ENCODE measurements at regions not wholly inside any gene's neighbourhood (a gene's known extent, or its start where the extent isn't known, plus 50 kb on each side); places are given as distances from the start of the nearest gene placed in this dataset.

GRCh38 chr2:192993059-192993458 is 798.3 kb upstream of the TMEFF2 start:
- no peak for DNase-seq
- H2BK12ac ChIP-seq (ENCODE audit: low read length): no peak overlapping the region

GRCh38 chr2:192983173-192983572 is 788.4 kb upstream of the TMEFF2 start:
- Histone ChIP-seq H2BK12ac (ENCODE audit: low read length) (no peak overlapping the region), H3K4me3 (ENCODE audit: low read depth, low read length) (no peak overlapping the region), H4K12ac (ENCODE audit: low read depth, low read length) (no peak overlapping the region), H3K27me3 (ENCODE audit: insufficient read depth, low read length) (no peaks in the 10 kb centered on the region), H2BK5ac (ENCODE audit: low read depth, low read length, poor library complexity) (no peak overlapping the region), H3K4ac (ENCODE audit: low read depth, low read length) (no peak overlapping the region), H3K9ac (ENCODE audit: low read length) (no peak overlapping the region), H3K79me1 (ENCODE audit: low read length) (no peaks in the 10 kb centered on the region), H3K4me1 (ENCODE audit: control insufficient read depth in 1 of 2, insufficient read depth in 2 of 2, low read length in 2 of 2) (no peaks in the 10 kb centered on the region), H3K36me3 (ENCODE audit: control insufficient read depth in 1 of 2, insufficient read depth in 2 of 2, low read length in 2 of 2) (no peaks in the 10 kb centered on the region), H3K9me3 (ENCODE audit: insufficient read depth, low read depth, low read length) (no peaks in the 10 kb centered on the region), H2AK5ac (ENCODE audit: low read length) (no peak overlapping the region), H3K23ac (ENCODE audit: low read length) (no peak overlapping the region), H3K79me2 (ENCODE audit: control insufficient read depth, insufficient read depth, low read length, poor library complexity) (no peaks in the 10 kb centered on the region), H3K27ac (ENCODE audit: low read depth, low read length) (no peak overlapping the region), H3K14ac (ENCODE audit: low read length) (no peak overlapping the region), H4K8ac (ENCODE audit: low read depth, low read length) (no peak overlapping the region), H4K91ac (ENCODE audit: low read depth, low read length) (no peak overlapping the region), H2BK120ac (ENCODE audit: insufficient read depth, low read length, poor library complexity) (no peak overlapping the region), H3K18ac (ENCODE audit: low read length) (no peak overlapping the region), H3K4me2 (ENCODE audit: low read length) (no peak overlapping the region), H2AFZ (ENCODE audit: insufficient read depth, low read length, poor library complexity) (no peak overlapping the region)
- no peak for DNase-seq

More at GRCh38 chr2:192993059-192993458, 798.3 kb upstream of the TMEFF2 start:
- Histone ChIP-seq H2AFZ (ENCODE audit: insufficient read depth, low read length, poor library complexity) (no peak overlapping the region), H3K9me3 (ENCODE audit: insufficient read depth, low read depth, low read length) (no peaks in the 10 kb centered on the region), H2BK5ac (ENCODE audit: low read depth, low read length, poor library complexity) (no peak overlapping the region), H3K4ac (ENCODE audit: low read depth, low read length) (no peak overlapping the region), H3K9ac (ENCODE audit: low read length) (no peak overlapping the region), H3K27me3 (ENCODE audit: insufficient read depth, low read length) (no peaks in the 10 kb centered on the region), H3K36me3 (ENCODE audit: control insufficient read depth in 1 of 2, insufficient read depth in 2 of 2, low read length in 2 of 2) (no peaks in the 10 kb centered on the region), H3K23ac (ENCODE audit: low read length) (no peak overlapping the region), H3K4me3 (ENCODE audit: low read depth, low read length) (no peak overlapping the region), H4K8ac (ENCODE audit: low read depth, low read length) (no peak overlapping the region), H3K79me2 (ENCODE audit: control insufficient read depth, insufficient read depth, low read length, poor library complexity) (no peaks in the 10 kb centered on the region), H4K91ac (ENCODE audit: low read depth, low read length) (no peak overlapping the region), H2BK120ac (ENCODE audit: insufficient read depth, low read length, poor library complexity) (no peak overlapping the region), H3K14ac (ENCODE audit: low read length) (no peak overlapping the region), H3K18ac (ENCODE audit: low read length) (no peak overlapping the region), H3K27ac (ENCODE audit: low read depth, low read length) (no peak overlapping the region), H4K12ac (ENCODE audit: low read depth, low read length) (no peak overlapping the region), H3K79me1 (ENCODE audit: low read length) (no peaks in the 10 kb centered on the region), H2AK5ac (ENCODE audit: low read length) (no peak overlapping the region), H3K4me2 (ENCODE audit: low read length) (no peak overlapping the region), H3K4me1 (ENCODE audit: control insufficient read depth in 1 of 2, insufficient read depth in 2 of 2, low read length in 2 of 2) (no peaks in the 10 kb centered on the region)
- WGBS (ENCODE audit: extremely low coverage, insufficient coverage, insufficient read length): no CpG with 5 or more reads among the region's 4 CpGs

- Histone ChIP-seq H3K14ac (ENCODE audit: low read length) (no peak overlapping the region), H3K79me2 (ENCODE audit: control insufficient read depth, insufficient read depth, low read length, poor library complexity) (no peaks in the 10 kb centered on the region), H3K23ac (ENCODE audit: low read length) (no peak overlapping the region), H3K4me2 (ENCODE audit: low read length) (no peak overlapping the region), H3K36me3 (ENCODE audit: control insufficient read depth in 1 of 2, insufficient read depth in 2 of 2, low read length in 2 of 2) (no peaks in the 10 kb centered on the region), H4K8ac (ENCODE audit: low read depth, low read length) (no peak overlapping the region), H2AFZ (ENCODE audit: insufficient read depth, low read length, poor library complexity) (no peak overlapping the region), H4K91ac (ENCODE audit: low read depth, low read length) (no peak overlapping the region), H3K27me3 (ENCODE audit: insufficient read depth, low read length) (no peaks in the 10 kb centered on the region), H3K4ac (ENCODE audit: low read depth, low read length) (no peak overlapping the region), H3K79me1 (ENCODE audit: low read length) (no peaks in the 10 kb centered on the region), H2BK120ac (ENCODE audit: insufficient read depth, low read length, poor library complexity) (no peak overlapping the region), H3K9me3 (ENCODE audit: insufficient read depth, low read depth, low read length) (no peaks in the 10 kb centered on the region), H3K9ac (ENCODE audit: low read length) (peak overlapping the region; percentile 66), H3K27ac (ENCODE audit: low read depth, low read length) (no peak overlapping the region), H3K4me3 (ENCODE audit: low read depth, low read length) (no peak overlapping the region), H2BK5ac (ENCODE audit: low read depth, low read length, poor library complexity) (no peak overlapping the region), H2BK12ac (ENCODE audit: low read length) (no peak overlapping the region), H4K12ac (ENCODE audit: low read depth, low read length) (no peak overlapping the region), H3K18ac (ENCODE audit: low read length) (no peak overlapping the region), H2AK5ac (ENCODE audit: low read length) (no peak overlapping the region), H3K4me1 (ENCODE audit: control insufficient read depth in 1 of 2, insufficient read depth in 2 of 2, low read length in 2 of 2) (no peaks in the 10 kb centered on the region)
- no peak for DNase-seq
- no CpG with 5 or more reads among the region's 3 CpGs for WGBS (ENCODE audit: extremely low coverage, insufficient coverage, insufficient read length)
Observed at GRCh38 chr2:192978395-192978794, 783.7 kb upstream of the TMEFF2 start.

GRCh38 chr2:192971981-192972380 is 777.2 kb upstream of the TMEFF2 start:
- Histone ChIP-seq H3K14ac (ENCODE audit: low read length) (no peak overlapping the region), H3K18ac (ENCODE audit: low read length) (no peak overlapping the region), H2AK5ac (ENCODE audit: low read length) (no peak overlapping the region), H4K91ac (ENCODE audit: low read depth, low read length) (no peak overlapping the region), H3K9ac (ENCODE audit: low read length) (no peak overlapping the region), H2BK12ac (ENCODE audit: low read length) (no peak overlapping the region), H3K79me1 (ENCODE audit: low read length) (no peaks in the 10 kb centered on the region), H3K36me3 (ENCODE audit: control insufficient read depth in 1 of 2, insufficient read depth in 2 of 2, low read length in 2 of 2) (no peaks in the 10 kb centered on the region), H3K4ac (ENCODE audit: low read depth, low read length) (no peak overlapping the region), H2BK5ac (ENCODE audit: low read depth, low read length, poor library complexity) (no peak overlapping the region), H3K4me2 (ENCODE audit: low read length) (no peak overlapping the region), H3K9me3 (ENCODE audit: insufficient read depth, low read depth, low read length) (no peaks in the 10 kb centered on the region), H4K12ac (ENCODE audit: low read depth, low read length) (no peak overlapping the region), H3K79me2 (ENCODE audit: control insufficient read depth, insufficient read depth, low read length, poor library complexity) (no peaks in the 10 kb centered on the region), H4K8ac (ENCODE audit: low read depth, low read length) (no peak overlapping the region), H2AFZ (ENCODE audit: insufficient read depth, low read length, poor library complexity) (no peak overlapping the region), H2BK120ac (ENCODE audit: insufficient read depth, low read length, poor library complexity) (no peak overlapping the region), H3K4me3 (ENCODE audit: low read depth, low read length) (no peak overlapping the region), H3K23ac (ENCODE audit: low read length) (no peak overlapping the region), H3K27ac (ENCODE audit: low read depth, low read length) (no peak overlapping the region), H3K4me1 (ENCODE audit: control insufficient read depth in 1 of 2, insufficient read depth in 2 of 2, low read length in 2 of 2) (no peaks in the 10 kb centered on the region), H3K27me3 (ENCODE audit: insufficient read depth, low read length) (no peaks in the 10 kb centered on the region)
- DNase-seq: no peak
- WGBS (ENCODE audit: extremely low coverage, insufficient coverage, insufficient read length): no CpG with 5 or more reads among the region's 3 CpGs

Data from trophoblast cell (in vitro differentiated cells and primary cell).